ENCODE measurements at regions not wholly inside any gene's neighbourhood (a gene's known extent, or its start where the extent isn't known, plus 50 kb on each side); places are given as distances from the start of the nearest gene placed in this dataset.

- no peaks in the 10 kb centered on the region for H3K23me2 ChIP-seq (ENCODE audit: insufficient read length, low read depth, low read length, poor library complexity, severe bottlenecking)
- Mint-ChIP-seq H3K36me3 (ENCODE audit: insufficient read depth in 1 of 3, low read depth in 3 of 3) (peaks cover 0 to 10% (median 0%) of the 10 kb centered on the region in 3 experiments; a peak in 1 of 7 replicates), H3K27ac (no peak overlapping the region), H3K4me1 (peaks cover 4 to 13% of the 10 kb centered on the region in 2 experiments), H3K9me3 (peaks cover 0 to 3% of the 10 kb centered on the region in 2 experiments; a peak in 2 of 5 replicates), H3K27me3 (ENCODE audit: low read depth) (no peaks in the 10 kb centered on the region), H3K4me3 (no peak overlapping the region)
- H3K4ac ChIP-seq (ENCODE audit: low read depth, low read length), result no peak overlapping the region
- H4K20me1 ChIP-seq (ENCODE audit: control insufficient read depth, insufficient read depth, insufficient read length), result no peaks in the 10 kb centered on the region
- H3K23ac ChIP-seq (ENCODE audit: insufficient read length, low read depth, low read length), result no peak overlapping the region
- no peak overlapping the region for H2BK15ac ChIP-seq (ENCODE audit: low read depth, low read length)
- H2BK120ac ChIP-seq (ENCODE audit: low read depth, low read length, poor library complexity, severe bottlenecking), result no peak overlapping the region
- no peak overlapping the region for H3T11ph ChIP-seq (ENCODE audit: low read length)
- no peak overlapping the region for H2BK12ac ChIP-seq (ENCODE audit: insufficient read length, low read depth, low read length)
- no peak overlapping the region for H2AK5ac ChIP-seq (ENCODE audit: insufficient read length, low read length)
- TF ChIP-seq CTCF (conservative IDR thresholded peaks at IDR 0.05), result no peak
- H3K56ac ChIP-seq (ENCODE audit: insufficient read length, low read depth, low read length), result no peak overlapping the region
- no peaks in the 10 kb centered on the region for H3K9me3 ChIP-seq (ENCODE audit: control insufficient read depth, low read depth, low read length)
- no peak for DNase-seq
- H2AFZ ChIP-seq (ENCODE audit: low read length), result no peak overlapping the region
- no peak overlapping the region for H3K27ac ChIP-seq (ENCODE audit: insufficient read length, low read depth, low read length)
- H2BK5ac ChIP-seq (ENCODE audit: insufficient read length, low read length), result no peak overlapping the region
- H3K79me1 ChIP-seq (ENCODE audit: insufficient read depth, low read depth, low read length, poor library complexity, severe bottlenecking), result no peaks in the 10 kb centered on the region
- H3K18ac ChIP-seq (ENCODE audit: insufficient read length, low read depth, low read length), result no peak overlapping the region
- no peaks in the 10 kb centered on the region for H3K27me3 ChIP-seq (ENCODE audit: insufficient read depth, low read length)
- no peak overlapping the region for H4K91ac ChIP-seq (ENCODE audit: insufficient read length, low read depth, low read length)
- no peaks in the 10 kb centered on the region; the same call in 1 of the 2 replicates for H3K4me1 ChIP-seq (ENCODE audit: insufficient read depth, low read length)
- H3K9ac ChIP-seq (ENCODE audit: extremely low read depth, insufficient read length, low read length), result no peak overlapping the region
- no peaks in the 10 kb centered on the region for H3K79me2 ChIP-seq (ENCODE audit: insufficient read depth, low read length)
- H3K4me2 ChIP-seq (ENCODE audit: insufficient read depth, insufficient read length, low read length), result no peak overlapping the region
- H4K8ac ChIP-seq (replicated peaks; ENCODE audit: insufficient read length, low read depth, low read length), result no peak overlapping the region
- no peak overlapping the region for H2BK20ac ChIP-seq (ENCODE audit: low read depth, low read length, poor library complexity, severe bottlenecking)
- no peak overlapping the region for H3K14ac ChIP-seq (ENCODE audit: insufficient read depth, low read length)
- WGBS (ENCODE audit: extremely low coverage, insufficient read length, low lambda C conversion rate), result no CpG with 5 or more reads among the region's 2 CpGs
- H4K5ac ChIP-seq (ENCODE audit: insufficient read length, low read depth, low read length), result no peak overlapping the region
Observed at GRCh38 chr3:102614585-102614984, 179.8 kb downstream of the ZPLD1 start.
